IPS-NIHi11 (cell line): ENCODE measurements at regions not wholly inside any gene's neighbourhood (a gene's known extent, or its start where the extent isn't known, plus 50 kb on each side); places are given as distances from the start of the nearest gene placed in this dataset.
"Not testable (repeated sequence)": the region's sequence is repeated elsewhere in the genome, so short reads cannot be mapped to it uniquely, and the experiment has no call there.

ENCODE experiments used
- DNase-seq: peaks from one replicate; pipeline ENCODE4 v3.0.0; 2012; ENCODE audit warnings: mixed read lengths, low spot score

DNA sequence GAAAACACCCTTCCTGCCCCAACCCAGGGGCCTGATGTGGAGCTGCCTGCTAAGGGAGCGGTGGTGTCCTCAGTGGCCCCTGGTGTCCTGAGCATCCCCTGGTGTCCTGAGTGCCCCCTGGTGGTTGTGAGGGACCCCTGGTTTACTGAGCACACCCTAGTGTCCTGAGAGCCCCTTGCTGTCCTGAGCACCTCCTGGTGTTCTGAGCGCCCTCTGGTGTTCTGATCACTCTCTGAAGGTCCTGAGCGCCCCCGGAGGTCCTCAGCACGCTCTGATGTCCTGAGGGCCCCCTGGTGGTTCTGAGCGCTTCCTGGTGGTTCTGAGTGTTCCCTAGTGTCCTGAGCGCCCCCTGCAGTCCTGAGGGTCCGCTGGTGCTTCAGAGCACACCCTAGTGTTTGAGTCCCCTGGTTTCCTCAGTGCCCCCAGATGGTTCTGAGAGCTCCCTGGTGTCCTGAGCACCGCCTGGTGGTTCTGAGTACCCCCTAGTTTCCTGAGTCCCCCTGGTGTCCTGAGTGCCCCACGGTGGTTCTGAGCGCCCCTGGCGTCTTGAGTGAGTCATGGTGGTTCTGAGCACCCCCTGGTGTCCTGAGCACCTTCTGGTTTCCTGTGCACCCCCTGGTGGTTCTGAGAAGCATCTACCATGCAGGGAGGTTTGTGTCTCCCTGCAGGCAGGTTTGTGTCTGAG, 1004.2 kb downstream of the TMEM121 start:
- no peak for DNase-seq

DNA sequence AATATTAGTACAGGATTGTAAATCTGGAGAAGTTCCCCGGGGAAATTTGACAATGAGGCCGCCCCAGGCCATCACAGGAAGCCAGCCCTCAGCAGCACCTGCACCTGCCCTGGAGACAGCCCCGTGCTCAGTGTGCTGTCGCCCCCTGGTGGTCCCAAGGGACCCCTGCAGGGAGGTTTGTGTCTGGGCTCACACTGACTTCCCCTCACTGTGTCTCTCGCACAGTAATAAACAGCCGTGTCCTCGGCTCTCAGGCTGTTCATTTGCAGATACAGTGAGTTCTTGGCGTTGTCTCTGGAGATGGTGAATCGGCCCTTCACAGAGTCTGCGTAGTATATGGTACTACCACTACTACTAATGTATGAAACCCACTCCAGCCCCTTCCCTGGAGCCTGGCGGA, 1011.2 kb downstream of the TMEM121 start:
- not testable (repeated sequence) for DNase-seq

DNA sequence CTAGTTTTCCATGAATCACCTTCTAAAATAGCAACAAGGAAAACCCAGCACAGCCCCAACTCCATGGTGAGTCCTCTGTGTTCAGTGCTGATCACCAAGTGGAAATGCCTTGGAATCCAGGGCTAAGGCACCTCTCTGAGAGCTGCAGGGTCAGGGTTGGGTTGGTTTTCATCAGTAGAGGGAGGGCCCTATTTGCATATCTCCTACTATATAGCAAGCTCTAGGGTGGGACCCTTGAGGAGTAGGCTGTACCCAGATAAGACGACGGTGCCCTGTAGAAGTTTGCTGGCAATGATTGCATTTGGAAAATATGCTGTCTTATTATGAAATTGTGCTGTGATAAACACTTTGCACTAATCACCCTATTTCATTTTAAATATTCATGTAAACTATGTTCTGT, 1011.8 kb downstream of the TMEM121 start:
- no peak for DNase-seq

DNA sequence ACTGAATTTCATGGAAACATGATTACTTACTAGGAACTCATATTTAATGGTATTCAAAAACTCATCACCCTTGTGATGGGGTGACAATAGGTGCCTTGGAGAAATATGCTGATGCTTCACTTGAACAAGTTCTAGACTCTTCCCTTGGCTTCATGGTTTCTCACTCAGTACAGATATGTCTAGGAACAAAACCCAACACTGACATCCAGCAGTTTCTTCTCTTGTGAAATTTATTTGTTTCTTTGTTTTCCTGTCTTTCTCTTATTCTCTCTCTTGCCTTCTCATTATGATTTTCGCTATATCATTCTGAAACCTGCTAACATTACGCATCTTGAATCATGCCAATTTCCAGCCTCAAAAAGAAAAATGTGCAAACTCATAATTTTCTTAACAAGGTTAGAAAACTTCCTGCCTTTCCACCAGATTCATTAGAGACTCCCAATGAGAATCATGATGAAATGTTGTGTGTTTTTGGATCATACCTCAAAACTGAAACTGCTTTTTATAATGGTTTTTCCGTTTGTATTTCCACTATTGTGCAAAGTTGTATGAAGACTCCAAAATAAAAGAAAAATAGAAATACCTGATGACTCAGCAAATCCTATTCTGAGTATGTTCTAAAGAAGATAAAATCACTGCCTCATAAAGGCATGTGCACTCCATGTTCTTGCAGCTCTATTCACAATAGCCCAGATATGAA, 1021.5 kb downstream of the TMEM121 start:
- DNase-seq: no peak

DNA sequence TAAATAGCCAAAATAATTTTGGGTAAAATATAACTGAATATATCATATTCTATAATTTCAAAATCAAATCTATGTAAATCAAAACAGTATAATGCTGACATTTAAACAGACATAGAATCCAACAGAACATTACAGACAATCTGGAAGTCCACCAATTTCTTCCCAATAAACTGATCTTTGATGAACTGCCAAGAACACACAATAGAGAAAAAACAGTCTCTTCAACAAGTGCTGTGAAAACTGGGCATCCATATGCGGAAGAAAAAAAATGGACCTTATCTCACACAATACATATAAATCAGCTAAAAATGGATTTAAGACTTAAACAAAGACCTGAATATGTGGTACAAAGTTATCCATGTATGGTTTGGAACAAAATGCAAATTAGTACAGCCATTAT, 1022.7 kb downstream of the TMEM121 start:
- no peak for DNase-seq

DNA sequence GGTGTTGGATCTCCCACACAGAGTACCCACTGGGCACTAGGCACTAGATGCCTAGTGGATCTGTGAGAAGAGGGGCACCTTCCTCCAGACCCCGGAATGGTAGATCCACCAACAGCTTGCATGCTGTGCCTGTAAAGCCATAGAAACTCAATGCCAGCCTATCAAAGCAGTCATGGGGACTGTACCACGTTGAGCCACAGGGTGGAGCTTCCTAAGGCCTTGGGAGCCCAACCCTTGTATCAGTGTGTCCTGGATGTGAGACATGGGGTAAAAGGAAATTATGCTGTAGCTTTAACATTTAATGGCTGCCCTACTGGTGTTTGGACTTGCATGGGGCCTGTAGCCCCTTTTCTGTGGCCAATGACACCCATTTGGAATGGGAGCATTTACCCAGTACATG, 1024.9 kb downstream of the TMEM121 start:
- no peak for DNase-seq

DNA sequence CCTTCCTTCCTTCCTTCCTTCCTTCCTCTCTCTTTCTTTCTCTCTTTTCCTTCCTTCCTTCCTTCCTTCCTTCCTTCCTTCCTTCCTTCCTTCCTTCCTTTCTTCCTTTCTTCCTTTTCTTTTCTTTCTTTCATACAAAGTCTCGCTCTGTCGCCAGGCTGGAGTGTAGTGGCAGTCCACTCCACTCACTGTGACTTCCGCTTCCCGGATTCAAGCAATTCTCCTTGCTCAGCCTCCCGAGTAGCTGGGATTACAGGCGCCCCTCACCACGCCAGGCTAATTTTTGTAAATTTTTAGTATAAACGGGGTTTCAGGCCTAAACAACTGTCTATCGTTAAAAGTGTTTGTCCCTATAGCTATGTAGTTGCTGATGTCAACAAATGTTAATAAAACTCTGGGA, 1029.8 kb downstream of the TMEM121 start:
- not testable (repeated sequence) for DNase-seq

DNA sequence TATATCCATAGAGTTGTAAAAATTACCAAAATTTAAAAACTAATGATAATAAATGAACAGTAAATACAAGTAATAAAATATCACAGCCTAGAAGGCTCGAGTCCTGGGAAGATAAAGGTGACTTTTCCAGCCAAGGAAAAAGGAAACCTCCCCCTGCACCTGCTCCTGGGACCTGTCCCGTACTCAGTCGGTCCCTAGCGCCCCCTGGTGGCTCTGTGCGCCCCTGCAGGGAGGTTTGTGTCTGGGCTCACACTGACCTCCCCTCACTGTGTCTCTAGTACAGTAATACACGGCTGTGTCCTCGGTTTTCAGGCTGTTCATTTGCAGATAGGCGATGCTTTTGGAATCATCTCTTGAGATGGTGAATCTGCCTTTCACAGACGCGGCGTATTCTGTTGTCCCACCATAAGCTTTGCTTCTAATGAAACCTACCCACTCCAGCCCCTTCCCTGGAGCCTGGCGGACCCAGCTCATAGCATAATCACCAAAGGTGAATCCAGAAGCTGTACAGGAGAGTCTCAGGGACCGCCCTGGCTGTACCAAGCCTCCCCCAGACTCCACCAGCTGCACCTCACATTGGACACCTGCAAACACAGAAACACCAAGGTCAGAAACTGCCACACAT, 1030.4 kb downstream of the TMEM121 start:
- DNase-seq: no peak

DNA sequence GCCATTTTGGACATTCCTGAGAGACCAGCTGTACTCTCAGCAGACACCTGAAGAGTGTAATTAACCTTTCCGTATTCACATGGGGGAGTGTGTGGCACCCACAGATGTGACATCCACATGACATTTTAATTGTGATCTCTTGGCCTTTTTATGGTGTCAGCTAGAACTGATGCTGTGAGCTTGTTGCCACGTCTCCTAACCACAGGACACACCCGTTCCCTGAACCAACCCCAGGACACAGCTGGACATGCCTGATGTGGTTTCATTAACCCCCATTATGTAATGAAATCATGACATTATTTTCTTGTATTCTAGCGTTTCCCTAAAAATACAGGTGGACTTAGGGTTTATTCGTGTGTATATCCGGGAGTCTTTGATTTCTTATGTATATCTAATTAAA, 1036.1 kb downstream of the TMEM121 start:
- no peak for DNase-seq

DNA sequence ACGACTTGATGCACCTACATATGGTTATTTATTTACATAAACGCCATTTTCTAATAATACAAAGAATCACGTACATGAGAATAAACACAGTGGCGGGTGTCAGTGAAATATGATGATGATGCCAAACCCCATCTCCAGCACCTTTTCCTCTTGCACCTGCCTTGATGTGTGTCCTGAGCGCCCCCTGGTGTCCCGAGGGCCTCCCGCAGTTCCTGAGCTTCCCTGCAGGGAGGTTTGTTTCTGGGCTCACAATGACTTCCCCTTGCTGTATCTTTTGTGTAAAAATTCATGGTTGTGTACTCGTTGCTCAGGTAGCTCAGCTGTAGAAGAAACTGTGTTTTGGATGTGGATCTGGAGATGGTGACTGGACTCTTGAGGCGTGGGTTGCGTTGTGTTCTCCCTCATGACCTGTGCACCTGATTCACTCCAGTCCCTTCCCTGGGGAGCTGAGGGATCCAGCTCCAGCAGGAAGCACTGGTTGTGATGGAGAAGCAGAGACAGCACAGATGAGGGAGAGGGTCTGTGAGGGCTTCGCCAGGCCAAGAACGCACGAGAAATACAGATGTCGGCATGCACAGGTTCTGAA, 1037.8 kb downstream of the TMEM121 start:
- peak; percentile 10 for DNase-seq

DNA sequence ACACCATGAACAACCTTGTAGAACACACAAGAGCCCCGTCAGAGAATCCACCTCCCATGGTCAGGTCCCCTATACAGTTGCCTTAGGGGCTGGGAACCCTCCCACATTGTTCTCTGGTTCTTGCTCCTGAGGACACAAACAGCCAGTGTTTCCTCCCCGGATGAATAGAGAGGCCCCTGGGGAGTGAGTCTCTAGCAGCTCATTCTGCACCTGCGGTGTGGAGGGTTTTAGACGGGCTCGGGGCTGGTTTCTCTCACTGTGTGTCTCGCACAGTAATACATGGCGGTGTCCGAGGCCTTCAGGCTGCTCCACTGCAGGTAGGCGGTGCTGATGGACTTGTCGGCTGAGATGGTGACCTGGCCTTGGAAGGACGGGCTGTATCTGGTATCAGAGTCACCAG, 1052.1 kb downstream of the TMEM121 start:
- no peak for DNase-seq

DNA sequence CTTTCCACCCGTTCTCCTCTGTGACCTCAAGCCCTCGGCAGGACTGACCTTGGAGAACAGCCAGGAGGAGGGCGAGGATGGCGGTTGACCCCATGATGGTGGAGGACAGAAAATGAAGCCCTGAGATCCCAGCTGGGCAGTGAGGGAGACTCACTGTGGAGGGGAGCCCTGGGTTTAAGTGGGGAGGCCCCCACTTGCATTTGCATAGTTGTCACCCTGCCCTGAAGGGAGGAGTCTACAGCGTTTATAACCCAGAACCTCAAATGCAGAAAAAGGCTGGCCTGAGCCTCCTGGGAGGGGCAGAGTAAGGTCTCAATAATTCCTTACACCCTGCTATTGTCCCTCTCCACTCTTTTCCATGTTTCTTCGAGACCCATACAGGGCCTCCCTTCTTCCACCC, 1052.7 kb downstream of the TMEM121 start:
- DNase-seq: no peak

DNA sequence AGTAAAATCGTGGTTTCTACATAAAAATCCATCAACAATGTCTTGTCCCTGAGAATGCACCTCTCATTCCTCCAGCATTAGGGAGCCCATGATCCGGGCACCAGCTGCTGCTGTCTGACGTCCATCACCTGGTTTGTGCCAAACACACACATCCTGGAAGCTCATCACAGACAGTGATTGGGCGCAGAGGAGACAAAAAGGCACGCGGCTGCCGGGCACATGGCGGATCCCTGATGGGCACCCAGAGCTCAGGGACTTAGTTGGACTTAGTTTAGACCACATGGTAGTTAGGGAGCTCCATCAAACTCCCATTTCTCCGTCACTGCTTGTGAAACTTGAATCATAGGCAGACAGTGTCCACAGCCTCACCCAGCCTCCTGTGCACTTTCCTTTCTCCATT, 1059.3 kb downstream of the TMEM121 start:
- DNase-seq: no peak

DNA sequence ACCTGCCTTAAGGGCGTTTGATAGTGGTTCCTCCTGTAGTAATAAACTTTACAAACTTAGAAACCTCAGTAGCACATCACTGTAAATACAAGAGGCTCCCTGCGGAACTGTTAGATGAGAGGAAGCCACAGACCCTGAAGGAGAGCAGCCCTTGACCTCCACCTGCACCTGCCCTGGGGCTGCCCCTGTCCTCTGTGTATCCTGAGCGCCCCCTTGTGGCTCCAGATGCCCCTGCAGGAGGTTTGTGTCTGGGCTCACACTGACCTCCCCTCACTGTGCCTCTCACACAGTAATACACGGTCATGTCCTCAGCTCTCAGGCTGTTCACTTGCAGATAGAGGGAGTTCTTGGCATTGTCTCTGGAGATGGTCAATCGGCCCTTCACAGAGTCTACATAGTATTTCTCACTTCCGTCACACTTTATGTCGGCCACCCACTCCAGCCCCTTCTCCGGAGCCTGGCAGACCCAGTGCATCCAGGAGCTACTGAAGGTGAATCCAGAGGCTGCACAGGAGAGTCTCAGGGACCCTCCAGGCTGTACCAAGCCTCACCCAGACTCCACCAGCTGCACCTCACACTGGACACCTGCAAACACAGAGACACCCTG, 1059.8 kb downstream of the TMEM121 start:
- DNase-seq: peak; percentile 21

DNA sequence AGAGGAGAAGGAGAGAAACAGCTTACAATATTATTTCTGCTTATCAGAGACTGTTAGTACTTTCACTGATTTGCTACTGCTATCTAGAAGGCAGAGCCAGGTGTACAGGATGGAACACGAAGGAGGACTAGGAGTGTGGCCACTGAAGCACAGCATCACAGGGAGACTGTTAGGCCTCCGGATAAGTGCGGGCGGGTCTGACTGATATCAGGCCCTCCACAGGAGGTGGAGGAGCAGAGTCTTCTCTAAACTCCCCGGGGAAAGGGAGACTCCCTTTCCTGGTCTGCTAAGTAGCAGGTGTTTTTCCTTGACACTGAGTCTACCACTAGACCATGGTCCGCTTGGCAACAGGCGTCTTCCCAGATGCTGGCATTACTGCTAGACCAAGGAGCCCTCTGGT, 1065.2 kb downstream of the TMEM121 start:
- not testable (repeated sequence) for DNase-seq

DNA sequence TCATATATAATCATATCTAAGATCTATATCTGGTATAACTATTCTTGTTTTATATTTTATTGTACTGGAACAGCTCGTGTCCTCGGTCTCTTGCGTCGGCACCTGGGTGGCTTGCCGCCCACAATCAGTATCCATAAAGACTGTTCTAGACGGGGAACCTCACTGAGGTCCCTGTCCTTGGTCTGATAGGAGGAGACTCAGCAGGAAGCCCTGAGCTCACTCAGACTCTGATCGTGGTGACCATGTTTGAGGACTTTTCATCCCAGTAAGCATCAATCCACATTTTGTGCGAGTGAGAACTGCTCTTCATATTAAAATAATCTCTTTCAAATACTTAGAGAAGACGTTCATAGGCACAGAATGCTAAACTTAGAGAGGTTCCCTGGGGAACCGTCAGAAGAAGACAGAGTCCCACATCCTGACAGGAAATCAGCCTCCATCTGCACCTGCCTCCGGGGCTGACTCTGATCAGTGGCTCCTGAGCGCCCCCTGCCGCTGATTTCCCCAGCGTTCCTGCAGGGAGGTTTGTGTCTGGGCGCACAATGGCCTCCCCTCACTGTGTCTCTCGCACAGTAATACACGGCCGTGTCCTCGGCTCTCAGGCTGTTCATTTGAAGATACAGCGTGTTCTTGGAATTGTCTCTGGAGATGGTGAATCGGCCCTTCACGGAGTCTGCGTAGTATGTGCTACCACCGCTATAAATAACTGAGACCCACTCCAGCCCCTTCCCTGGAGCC, 1065.9 kb downstream of the TMEM121 start:
- not testable (repeated sequence) for DNase-seq

DNA sequence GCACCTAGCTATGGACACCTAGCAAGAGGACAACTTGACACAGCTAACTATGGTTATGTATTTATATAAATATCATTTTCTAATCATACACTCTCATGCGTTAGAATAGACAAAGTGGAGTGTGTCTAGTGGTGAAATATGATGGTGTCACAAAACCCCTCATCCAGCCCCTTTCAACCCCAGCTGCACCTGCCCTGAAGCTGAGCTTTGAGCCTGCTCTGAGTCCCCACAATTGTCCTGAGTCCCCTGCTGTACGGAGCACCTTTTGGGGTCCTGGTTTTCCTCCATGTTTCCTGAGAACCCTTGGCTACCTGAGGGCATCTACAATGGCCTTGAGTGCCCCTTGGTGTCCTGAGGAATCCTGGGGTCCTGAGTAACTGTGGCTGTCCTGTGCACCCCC, 1072.8 kb downstream of the TMEM121 start:
- DNase-seq: no peak

DNA sequence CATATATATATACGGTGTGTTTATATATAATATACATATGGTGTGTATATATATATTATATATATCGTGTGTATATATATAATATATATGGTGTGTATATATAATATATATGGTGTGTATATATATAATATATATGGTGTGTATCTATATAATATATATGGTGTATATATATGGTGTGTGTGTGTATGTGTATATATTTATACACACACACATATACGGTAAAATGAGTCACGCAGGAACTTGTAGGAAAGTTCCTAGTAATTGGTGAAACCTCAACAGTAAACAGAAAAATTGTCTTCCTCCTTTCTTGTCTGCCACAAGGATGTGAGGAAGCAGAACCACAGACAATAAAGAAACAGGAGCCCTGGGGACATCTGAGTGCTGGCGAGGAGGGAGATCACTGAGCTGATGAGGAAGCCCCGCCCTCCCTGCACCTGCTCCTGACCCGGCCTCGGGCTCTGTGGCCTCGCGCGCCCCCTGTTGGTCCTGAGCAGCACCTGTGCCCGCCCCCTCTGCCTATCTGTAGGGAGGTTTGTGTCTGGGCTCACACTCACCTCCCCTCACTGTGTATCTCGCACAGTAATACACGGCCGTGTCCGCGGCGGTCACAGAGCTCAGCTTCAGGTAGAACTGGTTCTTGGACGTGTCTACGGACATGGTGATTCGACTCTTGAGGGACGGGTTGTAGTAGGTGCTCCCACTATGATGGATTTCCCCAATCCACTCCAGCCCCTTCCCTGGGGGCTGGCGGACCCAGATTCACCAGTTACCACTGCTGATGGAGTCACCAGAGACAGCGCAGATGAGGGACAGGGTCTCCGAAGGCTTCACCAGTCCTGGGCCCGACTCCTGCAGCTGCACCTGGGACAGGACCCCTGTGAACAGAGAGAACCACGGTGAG, 1079.4 kb downstream of the TMEM121 start:
- peak; percentile 13 for DNase-seq

DNA sequence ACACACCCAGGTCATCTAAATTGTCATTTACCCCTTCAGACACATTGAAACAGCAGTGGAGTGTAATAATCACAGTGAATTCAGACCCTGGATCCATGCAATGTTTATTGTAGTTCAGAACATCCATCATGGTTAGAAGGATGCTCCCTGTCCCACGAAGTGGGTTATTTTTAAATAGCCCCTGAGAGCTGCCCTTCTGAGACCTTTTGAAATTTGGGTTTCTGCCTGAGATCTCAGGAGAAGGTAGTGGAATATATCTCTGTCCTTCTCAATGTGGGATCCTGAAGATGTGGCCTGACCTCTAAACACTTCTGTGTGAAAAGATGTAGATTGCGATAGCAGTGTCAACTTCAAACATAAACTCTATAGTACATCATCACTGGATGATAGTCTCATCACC, 1080.6 kb downstream of the TMEM121 start:
- DNase-seq: no peak

DNA sequence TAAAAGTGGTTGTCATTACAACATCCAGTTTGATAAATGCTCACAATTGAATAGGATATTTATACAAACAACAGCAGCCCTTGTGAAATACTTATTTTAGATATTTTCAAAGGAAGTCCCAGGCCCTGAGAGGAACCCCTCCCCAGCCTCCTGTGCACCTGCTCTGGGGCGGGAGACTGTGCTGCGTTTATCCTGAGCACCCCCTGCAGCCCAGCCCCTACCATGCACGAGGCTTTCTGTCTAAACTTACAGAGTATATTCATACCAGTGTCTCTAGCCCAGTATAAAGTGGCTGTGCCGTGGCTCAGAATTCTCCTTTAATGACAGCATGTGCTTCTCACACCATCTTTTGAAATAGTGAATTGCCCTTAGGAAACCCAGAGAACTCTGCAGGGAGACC, 1084.3 kb downstream of the TMEM121 start:
- DNase-seq: no peak

DNA sequence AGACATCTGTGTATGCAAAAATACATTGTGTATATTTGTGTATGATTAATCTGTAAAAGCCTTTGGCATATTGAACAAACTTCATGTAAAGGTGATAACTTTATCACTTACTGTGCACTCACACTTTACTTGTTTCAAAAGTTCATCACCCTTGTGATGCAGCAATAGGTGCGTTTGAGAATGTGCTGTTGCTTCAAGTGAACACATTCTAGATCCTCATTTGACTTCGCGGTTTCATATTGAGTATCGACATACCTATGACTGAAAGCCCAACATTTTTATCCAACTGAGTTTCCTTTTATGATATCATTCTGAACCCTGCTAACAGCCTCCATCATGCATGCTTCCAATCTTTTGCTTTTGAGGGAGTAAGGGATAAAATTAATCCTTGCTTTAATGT, 1086.9 kb downstream of the TMEM121 start:
- DNase-seq: no peak
